HG03060 (cell line): ENCODE measurements at regions not wholly inside any gene's neighbourhood (a gene's known extent, or its start where the extent isn't known, plus 50 kb on each side); places are given as distances from the start of the nearest gene placed in this dataset.

Experiments used
- ATAC-seq: cut with Tn5 transposase; IDR thresholded peaks from one replicate; pipeline ENCODE4 v1.9.1; 2021; ENCODE audit warnings: low read depth, moderate number of reproducible peaks; ENCODE audit not compliant: unreplicated experiment

GRCh38 chr2:128777196-128778035 lies 458.7 kb upstream of the HS6ST1 start:
- ATAC-seq: no peak

GRCh38 chr2:128778843-128779242 lies 460.2 kb upstream of the HS6ST1 start:
- no peak for ATAC-seq

- no peak for ATAC-seq
Observed at GRCh38 chr2:128779301-128780095, 460.8 kb upstream of the HS6ST1 start.

- no peak for ATAC-seq
Observed at GRCh38 chr2:128780434-128781080, 461.9 kb upstream of the HS6ST1 start.

- no peak for ATAC-seq
Observed at GRCh38 chr2:128781166-128781565, 462.5 kb upstream of the HS6ST1 start.

GRCh38 chr2:128781585-128782385 lies 463.1 kb upstream of the HS6ST1 start:
- no peak for ATAC-seq

- ATAC-seq: no peak
Observed at GRCh38 chr2:128782411-128783192, 463.9 kb upstream of the HS6ST1 start.

- no peak for ATAC-seq
Observed at GRCh38 chr2:128783193-128783671, 464.6 kb upstream of the HS6ST1 start.

- no peak for ATAC-seq
Observed at GRCh38 chr2:128783896-128784295, 465.2 kb upstream of the HS6ST1 start.

GRCh38 chr2:128784626-128785306 lies 466.1 kb upstream of the HS6ST1 start:
- ATAC-seq: no peak

- no peak for ATAC-seq
Observed at GRCh38 chr2:128786316-128786715, 467.6 kb upstream of the HS6ST1 start.

- ATAC-seq: no peak
Observed at GRCh38 chr2:128786741-128787478, 468.2 kb upstream of the HS6ST1 start.

- no peak for ATAC-seq
Observed at GRCh38 chr2:128787616-128788015, 468.9 kb upstream of the HS6ST1 start.

- ATAC-seq: no peak
Observed at GRCh38 chr2:128788636-128789220, 470.1 kb upstream of the HS6ST1 start.

GRCh38 chr2:128789221-128789620 lies 470.6 kb upstream of the HS6ST1 start:
- ATAC-seq: no peak

GRCh38 chr2:128789776-128790455 lies 471.2 kb upstream of the HS6ST1 start:
- ATAC-seq: no peak

- ATAC-seq: no peak
Observed at GRCh38 chr2:128790541-128791001, 471.9 kb upstream of the HS6ST1 start.
